GM18507 (cell line): ENCODE measurements at regions not wholly inside any gene's neighbourhood (a gene's known extent, or its start where the extent isn't known, plus 50 kb on each side); places are given as distances from the start of the nearest gene placed in this dataset.

Experiments
- DNase-seq: peaks from one replicate; pipeline ENCODE4 v3.0.0; 2011; ENCODE audit warnings: low read depth; ENCODE audit not compliant: insufficient read length; ENCODE audit errors: extremely low spot score
- FAIRE-seq: peaks from 2 replicates; lab custom pipeline; 2011; peaks lifted over from hg19 to GRCh38; lab: Jason Lieb, UNC

GRCh38 chr22:47230741-47231140 lies 468.3 kb downstream of the TBC1D22A start:
- no peak for FAIRE-seq
- DNase-seq, result no peak

GRCh38 chr22:47230251-47230650 lies 467.8 kb downstream of the TBC1D22A start:
- DNase-seq (no peak), FAIRE-seq (no peak)

DNA sequence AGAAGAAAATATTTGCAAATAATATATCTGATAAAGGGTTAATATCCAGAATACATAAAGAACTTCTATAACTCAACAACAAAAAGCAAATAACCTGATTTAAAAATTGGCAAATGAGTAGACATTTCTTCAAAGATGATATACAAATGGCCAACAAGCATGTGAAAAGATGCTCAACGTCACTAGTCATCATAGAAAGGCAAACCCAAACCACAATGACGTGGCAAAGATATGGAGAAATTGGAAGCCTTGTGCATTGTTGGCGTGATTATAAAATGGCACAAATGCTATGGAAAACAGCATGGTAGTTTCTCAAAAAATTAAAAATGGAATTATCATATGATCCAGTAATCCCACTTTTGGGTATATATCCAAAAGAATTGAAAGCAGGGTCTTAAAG lies 466.3 kb downstream of the TBC1D22A start:
- no peak for DNase-seq
- no peak for FAIRE-seq

DNA sequence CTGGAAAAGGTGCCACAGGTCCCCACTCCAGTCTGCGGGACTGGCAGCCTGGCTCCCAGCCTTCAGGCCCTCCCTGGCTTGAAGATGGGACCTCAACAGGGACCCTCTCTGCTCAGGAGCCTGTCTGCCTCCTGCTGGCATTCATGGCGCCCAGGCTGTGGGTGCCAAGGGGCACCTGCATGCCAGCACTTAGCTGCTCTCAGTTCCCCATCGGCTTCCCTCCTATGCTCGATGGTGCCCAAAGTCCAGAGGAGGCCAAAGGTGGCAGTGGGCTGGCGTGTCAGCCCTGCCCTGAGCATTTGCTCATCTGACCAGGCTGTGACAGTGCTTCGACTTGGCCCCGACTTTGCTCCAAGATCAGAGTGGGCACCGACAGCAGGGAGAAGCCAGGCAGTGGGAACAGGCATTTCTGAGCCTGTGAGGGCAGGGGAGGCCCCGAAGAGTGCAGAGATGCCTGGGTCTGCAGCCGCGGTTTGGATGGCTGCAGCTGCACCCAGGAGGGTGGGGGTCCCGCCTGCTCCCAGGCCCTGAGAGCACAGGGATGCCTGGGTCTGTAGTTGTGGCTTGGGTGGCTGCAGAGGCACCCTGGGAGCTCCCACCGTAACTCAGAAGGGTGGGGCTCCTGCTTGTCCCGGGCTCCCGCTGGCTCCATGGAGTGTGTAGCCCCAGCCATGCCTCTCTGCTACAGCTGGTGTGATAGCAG lies 463.6 kb downstream of the TBC1D22A start:
- no peak for FAIRE-seq

GRCh38 chr22:47225080-47225930 lies 462.9 kb downstream of the TBC1D22A start:
- FAIRE-seq, result no peak
- DNase-seq, result no peak

More for the DNA sequence above, 463.6 kb downstream of the TBC1D22A start:
- DNase-seq, result no peak
